Testis (tissue), 2 donors: ENCODE measurements at regions not wholly inside any gene's neighbourhood (a gene's known extent, or its start where the extent isn't known, plus 50 kb on each side); places are given as distances from the start of the nearest gene placed in this dataset.

ENCODE experiments used
- DNase-seq: peaks from one replicate; pipeline ENCODE4 v3.0.0-alpha.2; 2019
- H3K27ac ChIP-seq, 2 donors: fragments of 200-600 bp; sonication (generic); one replicate each; pipeline ENCODE4 v1.5.1; 2019
- H3K27me3 ChIP-seq: fragments of 200-600 bp; sonication (generic); one replicate; pipeline ENCODE4 v1.5.1; 2019
- H3K36me3 ChIP-seq: fragments of 200-600 bp; sonication (generic); one replicate; pipeline ENCODE4 v1.5.1; 2017; ENCODE audit warnings: low read depth; ENCODE audit errors: missing control alignments
- H3K4me1 ChIP-seq: fragments of 200-600 bp; sonication (generic); one replicate; pipeline ENCODE4 v1.5.1; 2019
- H3K4me3 ChIP-seq, 2 donors: fragments of 200-600 bp; sonication (generic); one replicate each; pipeline ENCODE4 v1.5.1; 2017 to 2019
- H3K9me3 ChIP-seq: fragments of 200-600 bp; sonication (generic); one replicate; pipeline ENCODE4 v1.5.1; 2017
- POLR2A ChIP-seq: fragments of 450-650 bp; IDR thresholded peaks from one replicate; pipeline ENCODE4 v1.6.1; 2017; ENCODE audit warnings: antibody characterized with exemption, mild to moderate bottlenecking, moderate library complexity
- WGBS, 2 donors: methylation state at CpG; one replicate each; pipeline ENCODE4 v1.1.5; 2018; 5-methylcytosine and 5-hydroxymethylcytosine counted together
- intact Hi-C: fragments of 100-400 bp; cut with DNase I; formaldehyde crosslinking; loops from one replicate; pipeline ENCODE4 v1.15.1; 2023; ENCODE audit warnings: low total_unique reads
- TF ChIP-seq, protein P1 (sequence below), 3 experiments: fragments of 450-650 bp in 2 of 3; fragments of 200-600 bp in 1 of 3; sonication (generic) in 1 of 3; IDR thresholded peaks; one replicate each; pipeline ENCODE4 v1.5.1; 2016 to 2019; ENCODE audit warnings: antibody characterized with exemption in 3 of 3, mild to moderate bottlenecking in 2 of 3, moderate library complexity in 1 of 3

DNA sequence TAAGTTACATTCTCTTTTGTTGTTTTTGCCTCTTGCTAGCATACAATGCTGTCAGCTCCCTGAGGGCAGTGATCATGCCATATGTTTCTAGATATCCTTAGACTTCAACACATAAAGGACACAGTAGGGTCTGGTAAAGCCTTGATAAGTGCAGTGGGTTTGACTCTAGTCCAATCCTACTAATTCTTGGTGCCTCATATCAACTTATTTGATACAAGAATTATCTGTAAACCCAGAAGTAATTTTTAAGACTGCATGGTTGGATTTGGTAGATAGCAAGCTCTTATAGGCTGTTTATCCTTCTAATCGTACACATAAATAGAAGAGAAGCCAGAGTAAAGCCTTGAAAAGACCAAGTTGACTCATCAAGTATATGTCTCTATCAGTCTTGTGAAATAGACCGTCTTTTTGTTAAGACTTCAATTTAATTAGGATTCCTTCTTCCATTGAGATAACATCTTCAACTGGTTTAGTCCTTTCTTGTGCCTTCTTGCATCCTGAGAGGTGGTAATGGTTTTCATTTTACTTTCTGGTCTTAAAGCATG lies 265.6 kb upstream of the CDIN1 start:
- DNase-seq: no peak
- no peak overlapping the region for H3K4me3 ChIP-seq
- no peaks in the 10 kb centered on the region for H3K9me3 ChIP-seq
- no peak overlapping the region for H3K27ac ChIP-seq
- no peaks in the 10 kb centered on the region for H3K27me3 ChIP-seq
- intact Hi-C loops: no loop called here
- TF ChIP-seq POLR2A: no peak
- TF ChIP-seq, protein P1, sequence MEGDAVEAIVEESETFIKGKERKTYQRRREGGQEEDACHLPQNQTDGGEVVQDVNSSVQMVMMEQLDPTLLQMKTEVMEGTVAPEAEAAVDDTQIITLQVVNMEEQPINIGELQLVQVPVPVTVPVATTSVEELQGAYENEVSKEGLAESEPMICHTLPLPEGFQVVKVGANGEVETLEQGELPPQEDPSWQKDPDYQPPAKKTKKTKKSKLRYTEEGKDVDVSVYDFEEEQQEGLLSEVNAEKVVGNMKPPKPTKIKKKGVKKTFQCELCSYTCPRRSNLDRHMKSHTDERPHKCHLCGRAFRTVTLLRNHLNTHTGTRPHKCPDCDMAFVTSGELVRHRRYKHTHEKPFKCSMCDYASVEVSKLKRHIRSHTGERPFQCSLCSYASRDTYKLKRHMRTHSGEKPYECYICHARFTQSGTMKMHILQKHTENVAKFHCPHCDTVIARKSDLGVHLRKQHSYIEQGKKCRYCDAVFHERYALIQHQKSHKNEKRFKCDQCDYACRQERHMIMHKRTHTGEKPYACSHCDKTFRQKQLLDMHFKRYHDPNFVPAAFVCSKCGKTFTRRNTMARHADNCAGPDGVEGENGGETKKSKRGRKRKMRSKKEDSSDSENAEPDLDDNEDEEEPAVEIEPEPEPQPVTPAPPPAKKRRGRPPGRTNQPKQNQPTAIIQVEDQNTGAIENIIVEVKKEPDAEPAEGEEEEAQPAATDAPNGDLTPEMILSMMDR (IDR thresholded peaks at IDR 0.05): no peak
- 90 to 92% methylated on average over 2 of the region's 2 CpGs for WGBS, 2 donors
- no peaks in the 10 kb centered on the region for H3K36me3 ChIP-seq
- no peaks in the 10 kb centered on the region for H3K4me1 ChIP-seq

DNA sequence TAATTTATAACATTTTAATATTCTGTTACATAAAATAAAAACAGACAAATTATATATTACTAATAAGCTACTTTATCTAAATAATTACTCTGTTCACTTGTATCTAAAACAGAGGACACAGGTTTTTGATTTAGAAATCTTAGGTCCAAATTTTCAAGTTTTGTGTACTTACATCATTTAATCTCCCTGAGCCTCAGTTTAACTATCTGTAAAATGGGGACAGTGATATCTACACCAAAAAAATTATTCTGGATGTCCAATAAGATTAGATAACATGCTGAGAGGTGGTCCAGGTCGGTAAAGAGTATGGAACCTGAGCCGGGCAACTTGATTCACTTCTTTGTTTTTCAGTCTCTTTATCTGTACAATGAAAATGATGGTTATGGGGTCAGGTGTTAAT lies 263.8 kb upstream of the CDIN1 start:
- Histone ChIP-seq H3K27me3 (no peaks in the 10 kb centered on the region), H3K4me1 (no peaks in the 10 kb centered on the region), H3K27ac (no peak overlapping the region), H3K9me3 (no peaks in the 10 kb centered on the region), H3K36me3 (no peaks in the 10 kb centered on the region), H3K4me3 (no peak overlapping the region)
- WGBS, 2 donors: 88 to 92% methylated on average over 2 of the region's 2 CpGs
- DNase-seq: no peak
- intact Hi-C loops: no loop called here
- TF ChIP-seq, protein P1 (IDR thresholded peaks at IDR 0.05): no peak
- TF ChIP-seq POLR2A: no peak

DNA sequence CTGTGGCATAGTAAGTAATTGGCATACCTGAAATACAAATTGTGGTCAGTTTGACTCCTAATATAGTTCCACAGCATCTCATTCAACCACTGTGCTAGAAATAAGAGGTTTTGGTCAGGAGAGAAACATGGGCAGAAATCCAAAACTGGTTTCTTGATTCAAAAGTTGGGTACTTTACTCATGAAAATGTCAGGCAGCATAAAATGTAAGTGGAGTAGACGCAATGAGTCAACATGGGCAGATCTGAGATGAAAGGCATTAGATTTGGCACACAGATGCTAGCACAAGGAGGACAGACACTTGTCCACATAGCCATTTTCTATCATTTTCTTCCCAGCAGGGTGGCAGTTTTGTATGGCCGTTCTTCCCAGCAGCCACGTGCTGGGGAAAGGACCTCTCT lies 255.8 kb upstream of the CDIN1 start:
- whole genome bisulfite sequencing, 2 donors: 96 to 97% methylated on average over 3 of the region's 3 CpGs
- Histone ChIP-seq H3K27ac (no peak overlapping the region), H3K4me1 (no peaks in the 10 kb centered on the region), H3K4me3 (no peak overlapping the region), H3K36me3 (no peaks in the 10 kb centered on the region), H3K9me3 (no peaks in the 10 kb centered on the region), H3K27me3 (no peaks in the 10 kb centered on the region)
- DNase-seq: no peak
- TF ChIP-seq, protein P1 (IDR thresholded peaks at IDR 0.05): no peak
- no peak for TF ChIP-seq POLR2A
- intact Hi-C loops: no loop called here

DNA sequence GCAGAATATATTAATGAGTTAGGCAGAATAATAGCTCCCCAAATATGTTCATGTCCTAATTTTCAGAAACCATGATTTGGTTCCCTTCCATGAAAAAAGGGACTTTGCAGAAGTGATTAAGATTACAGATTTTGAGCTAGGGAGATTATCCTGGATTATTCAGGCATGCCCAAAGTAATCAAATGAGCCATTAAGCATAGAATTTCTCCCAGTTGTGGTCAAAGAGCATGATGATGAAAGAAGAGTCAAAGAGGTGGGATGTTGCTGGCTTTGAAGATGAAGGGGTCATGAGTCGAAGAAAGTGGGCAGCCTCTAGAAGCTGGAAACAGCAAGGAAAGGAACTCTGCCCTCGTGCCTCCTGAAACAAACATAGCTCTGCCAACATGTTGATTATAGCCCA lies 254.2 kb upstream of the CDIN1 start:
- Histone ChIP-seq H3K27me3 (no peaks in the 10 kb centered on the region), H3K4me3 (no peak overlapping the region), H3K36me3 (no peaks in the 10 kb centered on the region), H3K4me1 (no peaks in the 10 kb centered on the region), H3K27ac (no peak overlapping the region), H3K9me3 (no peaks in the 10 kb centered on the region)
- TF ChIP-seq, protein P1 (IDR thresholded peaks at IDR 0.05): no peak
- no peak for TF ChIP-seq POLR2A
- no peak for DNase-seq
- intact Hi-C loops: no loop called here
- WGBS, 2 donors: 85 to 87% methylated on average over 2 of the region's 2 CpGs

DNA sequence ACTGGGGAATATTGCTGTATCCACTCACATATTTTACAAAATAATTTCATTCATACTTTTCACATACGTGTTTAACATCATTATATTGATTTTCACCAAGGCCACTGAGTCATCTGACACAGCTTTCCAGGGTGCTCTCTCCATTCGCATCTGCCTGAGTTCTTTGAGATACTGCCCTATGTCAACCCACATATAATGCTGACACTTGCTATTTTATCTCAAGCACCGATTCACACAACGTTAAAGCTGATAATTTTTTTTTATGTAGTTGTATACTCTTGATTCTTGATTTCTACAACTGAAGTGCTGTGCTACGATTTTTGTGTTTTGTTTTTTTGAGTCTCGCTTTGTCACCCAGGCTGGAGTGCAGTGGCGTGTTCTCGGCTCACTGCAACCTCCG lies 249.8 kb upstream of the CDIN1 start:
- Histone ChIP-seq H3K36me3 (no peaks in the 10 kb centered on the region), H3K9me3 (no peaks in the 10 kb centered on the region), H3K4me3 (no peak overlapping the region), H3K27me3 (no peaks in the 10 kb centered on the region), H3K27ac (no peak overlapping the region), H3K4me1 (no peaks in the 10 kb centered on the region)
- no peak for DNase-seq
- 84 to 87% methylated on average over 9 of the region's 9 CpGs for WGBS, 2 donors
- intact Hi-C loops: no loop called here
- TF ChIP-seq, protein P1 (IDR thresholded peaks at IDR 0.05): no peak
- no peak for TF ChIP-seq POLR2A
